Gastrocnemius medialis (tissue), 4 donors: ENCODE measurements at regions not wholly inside any gene's neighbourhood (a gene's known extent, or its start where the extent isn't known, plus 50 kb on each side); places are given as distances from the start of the nearest gene placed in this dataset.

Source experiments
- CTCF ChIP-seq, 5 experiments: fragments of 450-650 bp in 3 of 5; fragments of 200-600 bp in 2 of 5; sonication (generic) in 2 of 5; IDR thresholded peaks in 4 of 5; conservative IDR thresholded peaks in 1 of 5; 1 replicate in 4 of 5; 2 replicates in 1 of 5; pipeline ENCODE4 v1.5.1; 2016 to 2019; ENCODE audit warnings: antibody characterized with exemption in 5 of 5, mild to moderate bottlenecking in 3 of 5, moderate library complexity in 3 of 5
- POLR2A ChIP-seq, 2 donors: fragments of 450-650 bp; IDR thresholded peaks; one replicate each; pipeline ENCODE4 v1.6.1; 2017; ENCODE audit warnings: antibody characterized with exemption in 2 of 2, mild to moderate bottlenecking in 2 of 2, moderate library complexity in 2 of 2

GRCh38 chr2:12543978-12544558 lies 172.7 kb upstream of the TRIB2 start:
- TF ChIP-seq CTCF (IDR thresholded peaks at IDR 0.05 in 4 of 5, conservative IDR thresholded peaks at IDR 0.05 in 1 of 5) (no peak), POLR2A (IDR thresholded peaks at IDR 0.05) (no peak)
